ENCODE measurements at regions not wholly inside any gene's neighbourhood (a gene's known extent, or its start where the extent isn't known, plus 50 kb on each side); places are given as distances from the start of the nearest gene placed in this dataset.

DNA sequence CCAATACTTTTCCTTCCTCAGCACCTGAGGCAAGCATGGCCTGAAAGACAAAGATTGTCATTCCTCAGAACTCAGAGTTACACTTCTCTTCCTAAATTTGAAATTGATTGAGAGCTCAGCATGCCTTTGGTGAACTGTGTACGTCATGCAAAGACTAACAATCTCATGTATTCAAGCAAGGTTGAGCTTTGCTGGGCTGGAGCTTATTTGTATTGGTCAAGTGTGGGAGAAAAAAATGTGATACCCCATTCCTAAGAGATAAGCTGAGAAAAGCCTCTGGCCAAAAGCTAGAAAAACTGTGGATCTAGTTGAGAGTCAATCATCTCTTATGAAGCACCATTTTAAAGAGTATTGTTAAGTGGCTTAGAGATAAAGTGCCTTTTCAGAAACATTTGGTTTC lies 392.2 kb downstream of the RASEF start:
- TF ChIP-seq POLR2AphosphoS5 (IDR thresholded peaks at IDR 0.05; ENCODE audit: low read depth, low read length) = no peak
- TF ChIP-seq POLR2A (IDR thresholded peaks at IDR 0.05; ENCODE audit: low read depth, low read length) = no peak
- no peak for TF ChIP-seq TAF1 (IDR thresholded peaks at IDR 0.05; ENCODE audit: low read depth, low read length)
- no peak for TF ChIP-seq SPI1 (IDR thresholded peaks at IDR 0.05; ENCODE audit: low read depth, low read length)

All from GM12891 (cell line).